ENCODE measurements at regions not wholly inside any gene's neighbourhood (a gene's known extent, or its start where the extent isn't known, plus 50 kb on each side); places are given as distances from the start of the nearest gene placed in this dataset.

DNA sequence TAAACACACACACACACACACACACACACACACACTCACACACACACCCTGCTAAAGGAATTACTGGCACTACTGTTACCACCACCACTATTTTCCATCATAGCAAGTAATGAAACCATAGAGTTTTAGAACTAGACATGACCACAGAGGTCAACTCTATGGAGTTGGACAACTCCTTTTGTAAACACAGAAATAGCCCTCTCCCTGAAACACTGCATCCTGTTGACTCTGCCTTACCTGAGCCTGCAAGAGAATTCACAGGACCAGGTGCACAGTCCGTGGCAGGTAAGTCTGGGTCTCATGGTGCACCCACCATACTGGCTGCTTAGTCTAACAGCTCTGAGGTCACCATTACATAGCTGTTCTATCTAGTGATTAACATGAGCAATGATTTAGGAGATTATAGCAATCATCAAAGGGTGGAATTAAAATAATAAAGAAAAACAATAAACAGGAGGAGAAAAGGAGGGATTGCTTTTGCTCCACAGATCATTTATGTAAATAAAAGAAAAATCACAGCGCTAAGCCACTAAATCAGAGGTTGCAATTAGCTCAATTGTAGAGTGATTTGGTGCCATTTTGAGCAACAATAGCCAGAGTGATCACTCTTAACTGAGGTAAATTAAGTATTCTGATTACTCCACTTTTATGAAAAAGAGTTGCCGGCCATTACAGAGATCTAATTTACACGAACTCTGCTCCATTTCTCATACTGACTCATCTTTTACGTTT, 340.0 kb upstream of the RASGEF1B start:
- Mint-ChIP-seq H3K27me3 (ENCODE audit: insufficient read depth, unreplicated experiment) (no peaks in the 10 kb centered on the region), H3K9me3 (ENCODE audit: unreplicated experiment) (no peaks in the 10 kb centered on the region), H3K27ac (ENCODE audit: unreplicated experiment) (no peak overlapping the region), H3K36me3 (ENCODE audit: insufficient read depth, unreplicated experiment) (peaks cover 4% of the 10 kb centered on the region), H3K4me3 (ENCODE audit: unreplicated experiment) (no peak overlapping the region), H3K4me1 (ENCODE audit: low read depth, unreplicated experiment) (peaks cover 6% of the 10 kb centered on the region)
- H3K4me3 ChIP-seq (ENCODE audit: low read depth, low read length): no peak overlapping the region
- POLR2A ChIA-PET: no interaction called here
- CTCF ChIA-PET: no interaction called here
- TF ChIP-seq, protein P1, sequence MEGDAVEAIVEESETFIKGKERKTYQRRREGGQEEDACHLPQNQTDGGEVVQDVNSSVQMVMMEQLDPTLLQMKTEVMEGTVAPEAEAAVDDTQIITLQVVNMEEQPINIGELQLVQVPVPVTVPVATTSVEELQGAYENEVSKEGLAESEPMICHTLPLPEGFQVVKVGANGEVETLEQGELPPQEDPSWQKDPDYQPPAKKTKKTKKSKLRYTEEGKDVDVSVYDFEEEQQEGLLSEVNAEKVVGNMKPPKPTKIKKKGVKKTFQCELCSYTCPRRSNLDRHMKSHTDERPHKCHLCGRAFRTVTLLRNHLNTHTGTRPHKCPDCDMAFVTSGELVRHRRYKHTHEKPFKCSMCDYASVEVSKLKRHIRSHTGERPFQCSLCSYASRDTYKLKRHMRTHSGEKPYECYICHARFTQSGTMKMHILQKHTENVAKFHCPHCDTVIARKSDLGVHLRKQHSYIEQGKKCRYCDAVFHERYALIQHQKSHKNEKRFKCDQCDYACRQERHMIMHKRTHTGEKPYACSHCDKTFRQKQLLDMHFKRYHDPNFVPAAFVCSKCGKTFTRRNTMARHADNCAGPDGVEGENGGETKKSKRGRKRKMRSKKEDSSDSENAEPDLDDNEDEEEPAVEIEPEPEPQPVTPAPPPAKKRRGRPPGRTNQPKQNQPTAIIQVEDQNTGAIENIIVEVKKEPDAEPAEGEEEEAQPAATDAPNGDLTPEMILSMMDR (IDR thresholded peaks at IDR 0.05; ENCODE audit: insufficient read depth in 1 of 2, low read depth in 1 of 2, low read length in 1 of 2, severe bottlenecking in 1 of 2, unreplicated experiment in 1 of 2): no peak
- intact Hi-C loops (cut with micrococcal nuclease; ENCODE audit: unreplicated experiment): no loop called here
- H3K9me3 ChIP-seq: no peaks in the 10 kb centered on the region
- H3K4me1 ChIP-seq: peaks cover 7% of the 10 kb centered on the region; the same call in 1 of the 2 replicates
- DNase-seq: no peak
- H3K27me3 ChIP-seq (replicated peaks; ENCODE audit: control insufficient read depth, insufficient read depth, low read length): no peaks in the 10 kb centered on the region
- BruUV-seq (replicated peaks): no TSS peak
- no peaks in the 10 kb centered on the region for H3K36me3 ChIP-seq (ENCODE audit: control insufficient read depth, insufficient read depth, low read length)

DNA sequence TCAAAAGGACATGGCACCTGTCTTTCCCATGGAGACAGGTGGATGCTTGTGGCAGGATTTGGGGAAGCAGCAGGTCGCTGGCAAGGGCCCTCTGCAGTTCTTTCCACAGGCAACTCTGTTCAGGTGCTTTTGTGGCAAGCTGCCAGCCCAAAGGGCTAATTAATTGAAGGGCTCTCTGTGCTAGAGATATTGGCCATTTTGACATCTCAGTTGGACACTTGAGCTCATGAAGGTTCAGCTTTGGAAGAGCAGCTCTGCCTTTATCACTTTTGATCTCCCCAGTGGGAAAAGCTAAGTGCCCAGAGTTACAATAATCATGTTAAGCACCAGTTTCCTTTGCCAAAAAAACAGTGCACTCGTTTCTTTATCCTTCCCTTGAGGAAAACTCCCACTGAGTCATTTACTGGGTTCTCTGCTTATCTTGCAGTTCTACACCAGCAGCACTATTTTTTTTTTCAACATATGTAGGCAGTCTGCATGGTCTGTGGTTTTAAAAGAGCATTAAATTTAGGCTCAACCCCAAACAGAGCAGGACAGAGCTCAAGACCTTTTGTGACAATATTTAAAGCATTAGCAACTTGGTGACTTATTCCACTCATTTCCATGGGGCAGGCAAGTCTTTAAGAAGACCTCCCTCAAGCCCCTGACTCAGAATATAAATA, 336.4 kb upstream of the RASGEF1B start:
- no peaks in the 10 kb centered on the region for H3K9me3 Mint-ChIP-seq (ENCODE audit: unreplicated experiment)
- no TSS peak for BruUV-seq (replicated peaks)
- H3K4me3 ChIP-seq (ENCODE audit: low read depth, low read length): no peak overlapping the region
- H3K36me3 Mint-ChIP-seq (ENCODE audit: insufficient read depth, unreplicated experiment): peaks cover 4% of the 10 kb centered on the region
- ChIA-PET POLR2A (no interaction called here), CTCF (no interaction called here)
- H3K4me3 Mint-ChIP-seq (ENCODE audit: unreplicated experiment): no peak overlapping the region
- H3K36me3 ChIP-seq (ENCODE audit: control insufficient read depth, insufficient read depth, low read length): no peaks in the 10 kb centered on the region
- TF ChIP-seq, protein P1 (IDR thresholded peaks at IDR 0.05; ENCODE audit: insufficient read depth in 1 of 2, low read depth in 1 of 2, low read length in 1 of 2, severe bottlenecking in 1 of 2, unreplicated experiment in 1 of 2): no peak
- no peak overlapping the region for H3K27ac Mint-ChIP-seq (ENCODE audit: unreplicated experiment)
- intact Hi-C loops (cut with micrococcal nuclease; ENCODE audit: unreplicated experiment): no loop called here
- H3K27me3 Mint-ChIP-seq (ENCODE audit: insufficient read depth, unreplicated experiment): no peaks in the 10 kb centered on the region
- H3K9me3 ChIP-seq: no peaks in the 10 kb centered on the region
- H3K4me1 Mint-ChIP-seq (ENCODE audit: low read depth, unreplicated experiment): peaks cover 6% of the 10 kb centered on the region
- H3K27me3 ChIP-seq (replicated peaks; ENCODE audit: control insufficient read depth, insufficient read depth, low read length): no peaks in the 10 kb centered on the region
- peaks cover 7% of the 10 kb centered on the region; the same call in 1 of the 2 replicates for H3K4me1 ChIP-seq
- no peak for DNase-seq

DNA sequence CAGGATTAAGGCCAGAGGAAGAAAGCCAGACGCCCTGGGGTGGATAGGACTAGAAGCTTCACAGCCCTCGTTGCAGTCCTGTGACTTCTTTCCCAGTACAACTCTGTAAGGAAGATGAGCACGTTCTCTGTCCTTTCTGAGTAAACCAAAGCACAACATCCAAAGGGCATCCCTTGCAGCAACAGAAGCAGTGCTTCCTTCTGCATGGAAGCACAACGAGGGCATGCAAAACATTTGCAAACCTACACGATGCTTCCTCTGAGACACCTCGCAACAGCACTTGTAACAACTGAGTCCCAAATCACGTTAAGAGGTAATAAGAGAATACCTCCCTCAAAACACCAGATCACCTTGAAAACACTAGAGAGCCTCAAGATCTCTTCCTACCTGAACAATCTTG, 335.7 kb upstream of the RASGEF1B start:
- Histone ChIP-seq H3K4me1 (0 out of 2 replicates have a peak, but pooled peaks cover 3% of the 10 kb centered on the region), H3K27me3 (replicated peaks; ENCODE audit: control insufficient read depth, insufficient read depth, low read length) (no peaks in the 10 kb centered on the region), H3K36me3 (ENCODE audit: control insufficient read depth, insufficient read depth, low read length) (no peaks in the 10 kb centered on the region), H3K9me3 (no peaks in the 10 kb centered on the region), H3K4me3 (ENCODE audit: low read depth, low read length) (no peak overlapping the region)
- ChIA-PET POLR2A (no interaction called here), CTCF (no interaction called here)
- Mint-ChIP-seq H3K27me3 (ENCODE audit: insufficient read depth, unreplicated experiment) (no peaks in the 10 kb centered on the region), H3K27ac (ENCODE audit: unreplicated experiment) (no peak overlapping the region), H3K4me1 (ENCODE audit: low read depth, unreplicated experiment) (peaks cover 6% of the 10 kb centered on the region), H3K9me3 (ENCODE audit: unreplicated experiment) (no peaks in the 10 kb centered on the region), H3K4me3 (ENCODE audit: unreplicated experiment) (no peak overlapping the region), H3K36me3 (ENCODE audit: insufficient read depth, unreplicated experiment) (peaks cover 4% of the 10 kb centered on the region)
- DNase-seq: no peak
- intact Hi-C loops (cut with micrococcal nuclease; ENCODE audit: unreplicated experiment): no loop called here
- TF ChIP-seq, protein P1 (IDR thresholded peaks at IDR 0.05; ENCODE audit: insufficient read depth in 1 of 2, low read depth in 1 of 2, low read length in 1 of 2, severe bottlenecking in 1 of 2, unreplicated experiment in 1 of 2): no peak
- BruUV-seq (replicated peaks): no TSS peak

Data from Caco-2 (cell line).